Astrocyte (in vitro differentiated cells and primary cell): ENCODE measurements at regions not wholly inside any gene's neighbourhood (a gene's known extent, or its start where the extent isn't known, plus 50 kb on each side); places are given as distances from the start of the nearest gene placed in this dataset.
A peak's percentile ranks its signal among the peaks of the same experiment; 100 is the strongest.

Experiments
- DNase-seq: peaks from one replicate; pipeline ENCODE4 v3.0.0-alpha.2; 2010; ENCODE audit warnings: low read depth
- FAIRE-seq: peaks from 2 replicates; lab custom pipeline; 2011; peaks lifted over from hg19 to GRCh38; lab: Jason Lieb, UNC
- H2AFZ ChIP-seq: 2 replicates; pipeline ENCODE4 v1.6.0; 2012; ENCODE audit warnings: low read depth, low read length, inconsistent platforms
- H3K27ac ChIP-seq: 2 replicates; pipeline ENCODE4 v1.5.1; 2011; ENCODE audit warnings: low read depth, low read length, inconsistent platforms
- H3K27me3 ChIP-seq: 2 replicates; pipeline ENCODE4 v1.6.0; 2011; ENCODE audit warnings: low read length, inconsistent platforms; ENCODE audit not compliant: insufficient read depth
- H3K36me3 ChIP-seq: 2 replicates; pipeline ENCODE4 v1.5.1; 2011; ENCODE audit warnings: low read length, inconsistent platforms; ENCODE audit not compliant: insufficient read depth
- H3K4me1 ChIP-seq: 2 replicates; pipeline ENCODE4 v1.5.1; 2011; ENCODE audit warnings: low read length, inconsistent platforms; ENCODE audit not compliant: insufficient read depth
- H3K4me2 ChIP-seq: 2 replicates; pipeline ENCODE4 v1.6.0; 2012; ENCODE audit warnings: low read length, inconsistent platforms
- H3K4me3 ChIP-seq: 2 replicates; pipeline ENCODE4 v1.5.1; 2011; ENCODE audit warnings: low read depth, mild to moderate bottlenecking, low read length, inconsistent platforms; ENCODE audit not compliant: insufficient read depth
- H3K79me2 ChIP-seq: 2 replicates; pipeline ENCODE4 v1.6.0; 2012; ENCODE audit warnings: mild to moderate bottlenecking, low read length, inconsistent platforms; ENCODE audit not compliant: insufficient read depth
- H3K9ac ChIP-seq: 2 replicates; pipeline ENCODE4 v1.6.0; 2012; ENCODE audit warnings: mild to moderate bottlenecking, low read length, inconsistent platforms
- H3K9me3 ChIP-seq: 2 replicates; pipeline ENCODE4 v1.5.1; 2012; ENCODE audit warnings: low read depth, mild to moderate bottlenecking, low read length, inconsistent platforms; ENCODE audit not compliant: insufficient read depth
- H4K20me1 ChIP-seq: 2 replicates; pipeline ENCODE4 v1.6.0; 2012; ENCODE audit warnings: low read length, inconsistent platforms; ENCODE audit not compliant: insufficient read depth
- H3K27ac Mint-ChIP-seq: one replicate; pipeline ENCODE4 v1.8.0; 2021; ENCODE audit warnings: mild to moderate bottlenecking, mixed read lengths; ENCODE audit not compliant: unreplicated experiment
- H3K27me3 Mint-ChIP-seq: one replicate; pipeline ENCODE4 v1.8.0; 2021; ENCODE audit warnings: low read depth, mixed read lengths; ENCODE audit not compliant: unreplicated experiment
- H3K36me3 Mint-ChIP-seq: one replicate; pipeline ENCODE4 v1.8.0; 2021; ENCODE audit warnings: low read depth, mixed read lengths; ENCODE audit not compliant: unreplicated experiment
- H3K4me1 Mint-ChIP-seq: one replicate; pipeline ENCODE4 v1.8.0; 2021; ENCODE audit warnings: low read depth, mixed read lengths; ENCODE audit not compliant: unreplicated experiment
- H3K4me3 Mint-ChIP-seq: one replicate; pipeline ENCODE4 v1.8.0; 2021; ENCODE audit warnings: mild to moderate bottlenecking, moderate library complexity, mixed read lengths; ENCODE audit not compliant: unreplicated experiment
- H3K9me3 Mint-ChIP-seq: one replicate; pipeline ENCODE4 v1.8.0; 2021; ENCODE audit warnings: mild to moderate bottlenecking, mixed read lengths; ENCODE audit not compliant: unreplicated experiment
- EZH2 ChIP-seq: IDR thresholded peaks from 2 replicates; pipeline ENCODE4 v1.6.1; 2012; ENCODE audit warnings: mild to moderate bottlenecking, low read length, inconsistent platforms; ENCODE audit not compliant: insufficient read depth
- TF ChIP-seq, protein P1 (sequence below): IDR thresholded peaks from 2 replicates; pipeline ENCODE4 v1.5.1; 2011; ENCODE audit warnings: low read depth, mild to moderate bottlenecking, inconsistent platforms, low read length, moderate library complexity; ENCODE audit not compliant: insufficient read depth

DNA sequence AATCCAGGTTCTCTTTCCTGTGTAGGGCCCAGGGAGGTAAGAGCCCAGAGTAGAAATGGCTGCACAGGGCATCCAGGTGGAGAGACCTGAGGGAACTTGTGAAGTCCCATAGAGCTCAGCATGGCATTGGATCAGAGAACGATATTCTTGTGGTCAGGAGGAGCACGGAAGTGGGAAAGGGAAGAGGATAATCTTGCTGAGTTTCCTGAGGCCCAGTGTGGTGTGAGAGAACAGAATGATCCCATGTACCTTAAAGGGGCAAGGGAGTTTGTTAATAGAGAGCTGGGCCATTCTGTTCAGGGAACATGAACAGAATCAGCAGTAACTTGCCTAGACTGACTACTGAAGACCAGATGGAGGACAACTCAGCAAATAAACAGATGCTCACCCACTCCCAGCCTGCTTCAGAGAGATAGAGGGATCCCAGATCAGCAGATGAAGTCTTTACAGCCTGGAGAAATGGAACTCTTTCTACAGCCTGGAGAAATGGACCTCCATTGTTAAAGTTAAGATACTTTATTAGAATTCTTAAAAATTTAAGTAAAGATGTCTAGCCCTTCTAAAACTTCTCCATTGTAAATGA is 119.7 kb upstream of the ELL2 start:
- H3K36me3 ChIP-seq, result no peaks in the 10 kb centered on the region
- no peaks in the 10 kb centered on the region for H4K20me1 ChIP-seq
- Mint-ChIP-seq H3K27me3 (no peaks in the 10 kb centered on the region), H3K4me3 (no peak overlapping the region), H3K36me3 (no peaks in the 10 kb centered on the region), H3K4me1 (peaks cover 23% of the 10 kb centered on the region), H3K9me3 (no peaks in the 10 kb centered on the region), H3K27ac (peak overlapping the region; percentile 90)
- H3K27ac ChIP-seq, result peak overlapping the region; percentile 89
- no peak overlapping the region for H3K4me3 ChIP-seq
- H2AFZ ChIP-seq, result peak overlapping the region; percentile 21
- TF ChIP-seq, protein P1, sequence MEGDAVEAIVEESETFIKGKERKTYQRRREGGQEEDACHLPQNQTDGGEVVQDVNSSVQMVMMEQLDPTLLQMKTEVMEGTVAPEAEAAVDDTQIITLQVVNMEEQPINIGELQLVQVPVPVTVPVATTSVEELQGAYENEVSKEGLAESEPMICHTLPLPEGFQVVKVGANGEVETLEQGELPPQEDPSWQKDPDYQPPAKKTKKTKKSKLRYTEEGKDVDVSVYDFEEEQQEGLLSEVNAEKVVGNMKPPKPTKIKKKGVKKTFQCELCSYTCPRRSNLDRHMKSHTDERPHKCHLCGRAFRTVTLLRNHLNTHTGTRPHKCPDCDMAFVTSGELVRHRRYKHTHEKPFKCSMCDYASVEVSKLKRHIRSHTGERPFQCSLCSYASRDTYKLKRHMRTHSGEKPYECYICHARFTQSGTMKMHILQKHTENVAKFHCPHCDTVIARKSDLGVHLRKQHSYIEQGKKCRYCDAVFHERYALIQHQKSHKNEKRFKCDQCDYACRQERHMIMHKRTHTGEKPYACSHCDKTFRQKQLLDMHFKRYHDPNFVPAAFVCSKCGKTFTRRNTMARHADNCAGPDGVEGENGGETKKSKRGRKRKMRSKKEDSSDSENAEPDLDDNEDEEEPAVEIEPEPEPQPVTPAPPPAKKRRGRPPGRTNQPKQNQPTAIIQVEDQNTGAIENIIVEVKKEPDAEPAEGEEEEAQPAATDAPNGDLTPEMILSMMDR, result no peak
- no peak for TF ChIP-seq EZH2
- no peak overlapping the region for H3K4me2 ChIP-seq
- H3K9me3 ChIP-seq, result no peaks in the 10 kb centered on the region
- no peaks in the 10 kb centered on the region for H3K79me2 ChIP-seq
- H3K27me3 ChIP-seq, result no peaks in the 10 kb centered on the region
- peaks cover 22% of the 10 kb centered on the region for H3K4me1 ChIP-seq
- H3K9ac ChIP-seq, result no peak overlapping the region
- no peak for DNase-seq
- FAIRE-seq, result no peak

DNA sequence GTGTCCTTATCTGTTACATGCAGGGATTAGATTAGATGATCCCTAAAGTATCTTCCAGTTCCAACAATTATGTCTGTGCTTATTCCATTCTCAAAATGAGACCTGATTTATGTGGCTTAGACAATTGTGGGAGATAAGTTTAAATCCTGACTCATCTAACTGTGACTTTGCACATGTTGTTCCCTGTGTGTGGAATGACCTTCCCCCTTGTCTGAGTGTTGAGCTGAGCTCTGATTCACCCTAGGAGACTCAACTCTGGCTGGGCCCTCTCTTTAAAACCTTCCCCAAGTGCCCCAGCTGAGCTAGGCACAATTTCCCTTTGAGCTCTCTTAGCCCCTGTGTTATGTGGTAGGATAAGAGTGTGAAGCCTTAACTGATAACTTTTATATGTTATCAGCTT is 118.9 kb upstream of the ELL2 start:
- no peak overlapping the region for H3K4me3 ChIP-seq
- H3K4me2 ChIP-seq, result no peak overlapping the region
- Mint-ChIP-seq H3K9me3 (no peaks in the 10 kb centered on the region), H3K4me1 (peaks cover 28% of the 10 kb centered on the region), H3K27me3 (no peaks in the 10 kb centered on the region), H3K27ac (peak overlapping the region; percentile 90), H3K36me3 (no peaks in the 10 kb centered on the region), H3K4me3 (no peak overlapping the region)
- H3K36me3 ChIP-seq, result no peaks in the 10 kb centered on the region
- DNase-seq (peak; percentile 79), FAIRE-seq (peak; percentile 79)
- H2AFZ ChIP-seq, result no peak overlapping the region
- H3K4me1 ChIP-seq, result peaks cover 22% of the 10 kb centered on the region
- no peak overlapping the region for H3K9ac ChIP-seq
- peak overlapping the region; percentile 89 for H3K27ac ChIP-seq
- H3K27me3 ChIP-seq, result no peaks in the 10 kb centered on the region
- no peaks in the 10 kb centered on the region for H4K20me1 ChIP-seq
- H3K9me3 ChIP-seq, result no peaks in the 10 kb centered on the region
- no peaks in the 10 kb centered on the region for H3K79me2 ChIP-seq
- no peak for TF ChIP-seq EZH2
- TF ChIP-seq, protein P1, result no peak

DNA sequence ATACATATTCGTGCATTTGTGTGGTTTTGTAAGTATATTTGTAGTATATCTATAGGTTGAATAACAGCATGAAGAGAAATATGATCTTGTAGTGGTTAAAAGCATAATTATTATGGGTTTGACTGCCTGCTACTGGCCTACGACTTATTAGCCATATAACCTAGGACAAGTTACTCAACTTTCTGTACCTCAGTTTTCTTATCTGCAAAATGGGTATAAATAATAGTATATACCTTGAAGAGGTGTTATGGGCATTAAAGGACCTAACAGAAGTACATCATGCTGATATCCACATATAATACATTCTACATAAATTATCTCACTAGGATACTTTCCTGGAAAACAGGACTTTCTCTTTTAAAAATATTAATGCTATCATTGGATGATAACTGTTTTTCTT is 118.3 kb upstream of the ELL2 start:
- no peak overlapping the region for H3K4me3 Mint-ChIP-seq
- H3K4me1 ChIP-seq, result peaks cover 22% of the 10 kb centered on the region
- H3K27ac Mint-ChIP-seq, result peak overlapping the region; percentile 90
- H2AFZ ChIP-seq, result no peak overlapping the region
- peaks cover 3% of the 10 kb centered on the region for H3K9me3 Mint-ChIP-seq
- TF ChIP-seq EZH2, result no peak
- TF ChIP-seq, protein P1, result no peak
- no peaks in the 10 kb centered on the region for H4K20me1 ChIP-seq
- H3K4me2 ChIP-seq, result no peak overlapping the region
- peak overlapping the region; percentile 89 for H3K27ac ChIP-seq
- H3K4me1 Mint-ChIP-seq, result peaks cover 29% of the 10 kb centered on the region
- FAIRE-seq, result no peak
- H3K9me3 ChIP-seq, result no peaks in the 10 kb centered on the region
- H3K27me3 Mint-ChIP-seq, result no peaks in the 10 kb centered on the region
- no peak for DNase-seq
- H3K79me2 ChIP-seq, result no peaks in the 10 kb centered on the region
- no peaks in the 10 kb centered on the region for H3K36me3 ChIP-seq
- no peaks in the 10 kb centered on the region for H3K27me3 ChIP-seq
- no peak overlapping the region for H3K9ac ChIP-seq
- no peaks in the 10 kb centered on the region for H3K36me3 Mint-ChIP-seq
- H3K4me3 ChIP-seq, result no peak overlapping the region
